WTC11 (cell line): ENCODE measurements at regions not wholly inside any gene's neighbourhood (a gene's known extent, or its start where the extent isn't known, plus 50 kb on each side); places are given as distances from the start of the nearest gene placed in this dataset.

ENCODE experiments used
- ATAC-seq: fragments of 200-7000 bp; cut with Tn5 transposase; 2 replicates; pipeline ENCODE4 v1.10.0; 2021; ENCODE audit warnings: mild to moderate bottlenecking, moderate library complexity
- CTCF ChIA-PET: fragments of 300-600 bp; sonication (Branson Sonifier 250); formaldehyde crosslinking; loops from one replicate; lab custom pipeline; 2021; ENCODE audit warnings: antibody characterized with exemption; lab: Charles Lee
- POLR2A ChIA-PET: fragments of 350-600 bp; sonication (Branson Sonifier 250); formaldehyde crosslinking; loops from one replicate; lab custom pipeline; 2021; ENCODE audit warnings: antibody characterized with exemption; lab: Charles Lee
- DNase-seq: peaks from one replicate; pipeline ENCODE4 v3.0.0; 2021; ENCODE audit warnings: low spot score
- H3K27ac Mint-ChIP-seq: 2 replicates; pipeline ENCODE4 v1.8.0; 2021; ENCODE audit warnings: mixed read lengths
- H3K27me3 Mint-ChIP-seq: 2 replicates; pipeline ENCODE4 v1.8.0; 2021; ENCODE audit warnings: low read depth, mild to moderate bottlenecking, moderate library complexity, mixed read lengths
- H3K36me3 Mint-ChIP-seq: 2 replicates; pipeline ENCODE4 v1.8.0; 2021; ENCODE audit warnings: mixed read lengths
- H3K4me1 Mint-ChIP-seq: 2 replicates; pipeline ENCODE4 v1.8.0; 2022; ENCODE audit warnings: mixed read lengths
- H3K4me3 Mint-ChIP-seq: 2 replicates; pipeline ENCODE4 v1.8.0; 2021; ENCODE audit warnings: mild to moderate bottlenecking, moderate library complexity, mixed read lengths
- H3K9me3 Mint-ChIP-seq: 2 replicates; pipeline ENCODE4 v1.8.0; 2021; ENCODE audit warnings: mixed read lengths
- ATF1 ChIP-seq: sonication (generic); formaldehyde crosslinking; IDR thresholded peaks from 2 replicates; pipeline ENCODE4 v1.8.1; 2023; ENCODE audit warnings: mild to moderate bottlenecking, moderate library complexity, missing genetic modification reagents
- ATF2 ChIP-seq: sonication (generic); formaldehyde crosslinking; IDR thresholded peaks from 2 replicates; pipeline ENCODE4 v1.8.1; 2022; ENCODE audit warnings: low read depth, missing genetic modification reagents, borderline replicate concordance
- CDX4 ChIP-seq: fragments of 250-450 bp; sonication (Bioruptor Pico); IDR thresholded peaks from 2 replicates; pipeline ENCODE4 v1.9.0; 2021; ENCODE audit warnings: moderate library complexity, mild to moderate bottlenecking, inconsistent platforms, borderline replicate concordance
- FOXK1 ChIP-seq: sonication (generic); formaldehyde crosslinking; IDR thresholded peaks from 2 replicates; pipeline ENCODE4 v1.8.0; 2022; ENCODE audit warnings: mild to moderate bottlenecking, moderate library complexity, missing genetic modification reagents
- GRHL2 ChIP-seq: fragments of 250-450 bp; sonication (Bioruptor Pico); IDR thresholded peaks from 2 replicates; pipeline ENCODE4 v1.8.0; 2022; ENCODE audit warnings: mild to moderate bottlenecking, moderate library complexity; ENCODE audit not compliant: insufficient replicate concordance, severe bottlenecking
- GTF2I ChIP-seq: fragments of 250-450 bp; sonication (Bioruptor Pico); conservative IDR thresholded peaks from 2 replicates; pipeline ENCODE4 v1.4.0; 2021; ENCODE audit warnings: mild to moderate bottlenecking
- HMGA2 ChIP-seq: fragments of 250-450 bp; sonication (Bioruptor Pico); IDR thresholded peaks from 2 replicates; pipeline ENCODE4 v1.4.0; 2021; ENCODE audit warnings: mild to moderate bottlenecking, moderate library complexity
- IRF2 ChIP-seq: sonication (generic); formaldehyde crosslinking; IDR thresholded peaks from 2 replicates; pipeline ENCODE4 v1.8.0; 2022; ENCODE audit warnings: low read depth, missing genetic modification reagents, borderline replicate concordance
- JAZF1 ChIP-seq: fragments of 250-450 bp; sonication (Bioruptor Pico); IDR thresholded peaks from 2 replicates; pipeline ENCODE4 v1.9.0; 2021; ENCODE audit warnings: moderate library complexity, mild to moderate bottlenecking, inconsistent platforms
- KAT7 ChIP-seq: sonication (generic); formaldehyde crosslinking; IDR thresholded peaks from 2 replicates; pipeline ENCODE4 v1.8.1; 2023; ENCODE audit warnings: missing genetic modification reagents, mild to moderate bottlenecking, borderline replicate concordance
- PREB ChIP-seq: sonication (generic); formaldehyde crosslinking; IDR thresholded peaks from 2 replicates; pipeline ENCODE4 v1.8.1; 2022; ENCODE audit warnings: mild to moderate bottlenecking, missing genetic modification reagents, moderate library complexity, borderline replicate concordance
- RELA ChIP-seq: sonication (generic); formaldehyde crosslinking; IDR thresholded peaks from 2 replicates; pipeline ENCODE4 v1.8.1; 2022; ENCODE audit warnings: missing genetic modification reagents, mild to moderate bottlenecking, borderline replicate concordance
- SMAD3 ChIP-seq: sonication (generic); formaldehyde crosslinking; IDR thresholded peaks from 2 replicates; pipeline ENCODE4 v1.8.0; 2022; ENCODE audit warnings: missing genetic modification reagents, mild to moderate bottlenecking, borderline replicate concordance
- TCF7 ChIP-seq: sonication (generic); formaldehyde crosslinking; IDR thresholded peaks from 2 replicates; pipeline ENCODE4 v1.8.0; 2022; ENCODE audit warnings: mild to moderate bottlenecking, low read depth, missing genetic modification reagents, moderate library complexity
- TEAD4 ChIP-seq: sonication (generic); formaldehyde crosslinking; IDR thresholded peaks from 2 replicates; pipeline ENCODE4 v1.8.0; 2022; ENCODE audit warnings: mild to moderate bottlenecking, missing genetic modification reagents
- ZBTB43 ChIP-seq: sonication (generic); formaldehyde crosslinking; IDR thresholded peaks from 2 replicates; pipeline ENCODE4 v1.8.1; 2023; ENCODE audit warnings: mild to moderate bottlenecking, missing genetic modification reagents
- ZNF138 ChIP-seq: sonication (generic); formaldehyde crosslinking; conservative IDR thresholded peaks from 2 replicates; pipeline ENCODE4 v1.8.1; 2022; ENCODE audit warnings: mild to moderate bottlenecking, moderate library complexity, missing genetic modification reagents
- ZNF232 ChIP-seq: sonication (generic); formaldehyde crosslinking; IDR thresholded peaks from 2 replicates; pipeline ENCODE4 v1.8.0; 2022; ENCODE audit warnings: mild to moderate bottlenecking, missing genetic modification reagents
- ZNF317 ChIP-seq: sonication (generic); formaldehyde crosslinking; IDR thresholded peaks from 2 replicates; pipeline ENCODE4 v1.8.1; 2023; ENCODE audit warnings: low read depth, mild to moderate bottlenecking, moderate library complexity, missing genetic modification reagents, borderline replicate concordance
- ZNF416 ChIP-seq: fragments of 250-450 bp; sonication (Bioruptor Pico); IDR thresholded peaks from 2 replicates; pipeline ENCODE4 v1.9.0; 2021; ENCODE audit warnings: mild to moderate bottlenecking, inconsistent platforms
- ZNF423 ChIP-seq: fragments of 250-450 bp; sonication (Bioruptor Pico); IDR thresholded peaks from 2 replicates; pipeline ENCODE4 v2.1.2; 2022; ENCODE audit warnings: mild to moderate bottlenecking, moderate library complexity

GRCh38 chr10:3480990-3481315, 304.1 kb downstream of the KLF6 start:
- DNase-seq (no peak), ATAC-seq (no peak)
- H3K4me3 Mint-ChIP-seq: no peak overlapping the region
- peaks cover 38% of the 10 kb centered on the region for H3K4me1 Mint-ChIP-seq
- ChIA-PET CTCF (no interaction called here), POLR2A (no interaction called here)
- no peak overlapping the region for H3K27ac Mint-ChIP-seq
- H3K9me3 Mint-ChIP-seq: peaks cover 16% of the 10 kb centered on the region; the same call in 1 of the 2 replicates
- TF ChIP-seq SMAD3 (CRISPR knock-in tag) (no peak), ZNF317 (CRISPR knock-in tag) (no peak), FOXK1 (no peak), ZBTB43 (CRISPR knock-in tag) (no peak), ATF2 (no peak), ZNF416 (CRISPR knock-in tag) (no peak), TEAD4 (CRISPR knock-in tag) (no peak)
- no peaks in the 10 kb centered on the region for H3K36me3 Mint-ChIP-seq
- no peaks in the 10 kb centered on the region for H3K27me3 Mint-ChIP-seq

GRCh38 chr10:3480281-3480989, 304.6 kb downstream of the KLF6 start:
- H3K4me1 Mint-ChIP-seq: peaks cover 34% of the 10 kb centered on the region
- H3K36me3 Mint-ChIP-seq: no peaks in the 10 kb centered on the region
- H3K4me3 Mint-ChIP-seq: no peak overlapping the region
- no peak for TF ChIP-seq ZNF138 (CRISPR knock-in tag)
- TF ChIP-seq RELA (CRISPR knock-in tag): no peak
- TF ChIP-seq IRF2 (CRISPR knock-in tag): no peak
- TF ChIP-seq CDX4 (CRISPR knock-in tag): no peak
- TF ChIP-seq KAT7: no peak
- TF ChIP-seq JAZF1 (CRISPR knock-in tag): no peak
- TF ChIP-seq ZNF423 (CRISPR knock-in tag): no peak
- TF ChIP-seq HMGA2 (CRISPR knock-in tag): no peak
- no peak for TF ChIP-seq TCF7 (CRISPR knock-in tag)
- TF ChIP-seq ATF1 (CRISPR knock-in tag): no peak
- no peak for TF ChIP-seq PREB (CRISPR knock-in tag)
- no peak for TF ChIP-seq GRHL2 (CRISPR knock-in tag)
- no peak for TF ChIP-seq FOXK1
- no peak for TF ChIP-seq GTF2I
- TF ChIP-seq ZNF232 (CRISPR knock-in tag): no peak
- ChIA-PET POLR2A (no interaction called here), CTCF (no interaction called here)
- peaks cover 16% of the 10 kb centered on the region; the same call in 1 of the 2 replicates for H3K9me3 Mint-ChIP-seq
- H3K27me3 Mint-ChIP-seq: no peaks in the 10 kb centered on the region
- ATAC-seq (no peak), DNase-seq (no peak)
- H3K27ac Mint-ChIP-seq: no peak overlapping the region
